Right cardiac atrium (tissue), 5 donors: ENCODE measurements at regions not wholly inside any gene's neighbourhood (a gene's known extent, or its start where the extent isn't known, plus 50 kb on each side); places are given as distances from the start of the nearest gene placed in this dataset.
"Not testable (repeated sequence)": the region's sequence is repeated elsewhere in the genome, so short reads cannot be mapped to it uniquely, and the experiment has no call there.

Source experiments
- ATAC-seq, 2 donors: fragments of 200-7000 bp; cut with Tn5 transposase; one replicate each; pipeline versions ENCODE4 v1.8.0 to v1.9.1; 2020; ENCODE audit warnings: moderate library complexity in 2 of 2, mild to moderate bottlenecking in 1 of 2
- DNase-seq, 3 donors: peaks; one replicate each; pipeline ENCODE4 v3.0.0-alpha.2; 2020
- H3K27ac ChIP-seq: one replicate; pipeline ENCODE4 v1.5.1; 2013; ENCODE audit warnings: mild to moderate bottlenecking, low read length, control low read depth, moderate library complexity
- H3K27me3 ChIP-seq: one replicate; pipeline ENCODE4 v1.6.1; 2013; ENCODE audit not compliant: control insufficient read depth, insufficient read depth
- H3K4me1 ChIP-seq: one replicate; pipeline ENCODE4 v1.6.1; 2013; ENCODE audit warnings: low read length; ENCODE audit not compliant: control insufficient read depth, insufficient read depth
- H3K4me3 ChIP-seq: one replicate; pipeline ENCODE4 v1.5.1; 2013; ENCODE audit warnings: low read length, control low read depth
- H3K9me3 ChIP-seq: one replicate; pipeline ENCODE4 v1.6.1; 2013; ENCODE audit warnings: low read length; ENCODE audit not compliant: control insufficient read depth
- WGBS: extraction: QIAGEN DNeasy Blood & Tissue Kit; methylation state at CpG from one replicate; pipeline ENCODE4 v1.1.7; 2013; 5-methylcytosine and 5-hydroxymethylcytosine counted together
- intact Hi-C, 4 donors: fragments of 100-400 bp; cut with DNase I; formaldehyde crosslinking; loops; one replicate each; pipeline versions ENCODE4 v1.11.0 to v1.14.0; 2022 to 2023
- donor health status: healthy with polysubstance abuse.
- donor health status: DM: no; HTN: yes; CAD: no.
- donor health status: DM: no; HTN: no; CAD: no.
- donor health status: DM: no; HTN: yes; CAD: no; lungs with severe emphysema.
- donor health status: DM: yes; HTN: yes; CAD: no.

DNA sequence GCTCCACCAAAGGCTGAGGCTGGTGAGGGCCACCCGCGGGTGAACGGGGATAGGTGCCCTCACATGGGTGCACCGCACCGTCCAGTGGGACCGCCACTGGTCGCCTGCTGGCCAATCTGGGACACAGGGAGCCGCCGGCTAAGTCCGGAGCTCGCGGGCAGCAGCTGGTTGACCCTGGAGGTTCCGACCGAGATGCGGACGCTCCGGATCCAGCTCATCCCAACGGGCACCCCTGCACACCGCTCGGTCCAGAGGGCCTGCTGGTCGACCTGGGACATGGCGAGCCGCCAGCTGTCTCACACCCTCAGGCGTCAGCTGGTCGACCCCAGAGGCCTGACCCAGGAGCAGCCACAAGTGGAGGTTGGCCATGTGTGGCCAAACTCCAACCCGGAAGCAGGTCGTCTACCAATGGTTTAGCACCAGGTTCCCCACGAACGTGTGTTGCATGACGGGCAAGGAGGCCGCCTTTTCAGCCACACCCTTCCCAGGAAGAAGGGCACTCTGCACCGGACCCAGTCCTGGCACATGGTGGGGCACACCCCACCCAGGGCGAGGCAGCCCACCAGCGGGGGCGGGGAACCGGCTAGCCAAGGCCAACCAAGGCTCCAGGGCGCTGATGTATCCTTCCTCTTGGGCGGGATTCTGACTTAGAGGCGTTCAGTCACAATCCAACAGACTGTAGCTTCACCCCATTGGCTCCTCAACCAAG, 746.0 kb upstream of the DEFB115 start:
- ATAC-seq (no peak), DNase-seq (peak in 1 of 3 donors; percentile 61)
- no peak overlapping the region for H3K27ac ChIP-seq
- no peak overlapping the region for H3K4me3 ChIP-seq
- intact Hi-C loops, result no loop called here
- H3K4me1 ChIP-seq, result no peaks in the 10 kb centered on the region
- H3K27me3 ChIP-seq, result no peaks in the 10 kb centered on the region
- WGBS, result 85% methylated on average over 39 of the region's 39 CpGs
- H3K9me3 ChIP-seq, result no peaks in the 10 kb centered on the region

DNA sequence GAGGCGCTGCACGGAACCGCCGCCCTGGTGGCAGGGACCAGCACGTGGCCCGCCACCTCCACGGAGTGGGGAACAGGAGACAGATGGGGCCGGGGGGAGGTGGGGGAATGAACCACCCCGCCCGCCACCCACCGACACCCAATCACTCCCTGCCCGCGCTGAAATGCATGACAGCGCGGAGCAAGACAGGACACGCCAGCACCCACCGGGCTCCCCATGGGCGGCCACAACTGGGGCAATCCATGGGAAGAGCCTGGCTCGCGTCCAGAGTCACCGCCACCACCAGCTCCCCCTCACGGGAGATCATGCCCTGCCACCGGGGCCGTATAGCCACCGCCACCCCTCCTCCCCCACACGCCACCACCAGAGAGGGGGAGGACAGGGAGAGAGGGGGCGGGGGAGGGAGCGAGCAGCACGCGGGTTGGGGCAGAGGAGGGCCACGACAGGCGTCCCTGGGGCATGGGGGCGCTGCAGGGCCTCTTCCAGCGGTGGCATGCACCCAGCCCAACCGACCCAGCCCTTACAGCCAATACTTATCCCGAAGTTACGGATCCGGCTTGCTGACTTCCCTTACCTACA, 744.3 kb upstream of the DEFB115 start:
- WGBS, result 91% methylated on average over 38 of the region's 38 CpGs
- intact Hi-C loops, result no loop called here
- H3K4me1 ChIP-seq, result no peaks in the 10 kb centered on the region

DNA sequence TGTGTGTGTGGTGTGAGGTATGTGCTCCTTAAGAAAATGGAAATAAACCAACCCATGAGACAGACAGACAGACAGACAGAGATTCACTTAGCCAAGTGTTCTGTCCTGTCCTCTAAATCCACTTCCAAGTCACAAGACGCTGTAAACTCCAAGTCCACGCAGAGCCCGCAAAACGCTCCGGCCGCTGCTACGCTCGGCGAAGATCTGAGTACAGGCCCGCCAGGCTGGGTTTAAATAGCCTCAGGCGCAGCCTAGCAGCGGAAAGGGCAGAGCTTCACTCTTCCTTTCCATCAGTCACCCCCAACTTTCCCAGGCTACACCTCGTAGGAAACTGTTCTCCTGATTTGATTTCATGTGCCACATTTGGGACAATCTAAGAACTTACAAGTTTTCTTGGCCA, 741.5 kb upstream of the DEFB115 start:
- intact Hi-C loops, DNase-seq, H3K9me3 ChIP-seq, H3K27me3 ChIP-seq, H3K4me1 ChIP-seq, H3K27ac ChIP-seq, H3K4me3 ChIP-seq, ATAC-seq: not testable (repeated sequence)
- 93% methylated on average over 13 of the region's 13 CpGs for WGBS

More for the DNA sequence above, 744.3 kb upstream of the DEFB115 start:
- Histone ChIP-seq H3K27ac (no peak overlapping the region), H3K9me3 (no peaks in the 10 kb centered on the region), H3K4me3 (no peak overlapping the region), H3K27me3 (no peaks in the 10 kb centered on the region)
- DNase-seq (peak in 1 of 3 donors; percentile 23), ATAC-seq (peak in 1 of 2 donors; percentile 16)

DNA sequence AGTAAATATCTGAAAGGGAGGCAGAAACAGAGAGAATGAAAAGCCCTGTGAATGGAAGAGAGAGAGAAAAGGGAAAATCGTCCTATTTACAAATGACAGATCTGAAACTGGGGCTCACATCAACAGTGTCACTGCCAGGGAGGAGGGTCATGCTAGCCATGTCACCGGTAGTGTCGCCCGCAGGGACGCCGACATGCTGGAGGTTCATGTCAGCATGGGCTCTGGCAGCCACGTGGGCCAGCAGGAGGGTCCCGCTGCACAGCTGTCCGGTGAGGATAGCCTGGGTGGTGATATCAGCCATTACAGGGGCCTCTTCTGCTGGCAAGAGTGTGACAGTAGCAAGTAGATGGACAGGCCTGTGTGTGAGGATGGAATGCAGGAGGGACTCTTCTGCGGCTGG, 738.6 kb upstream of the DEFB115 start:
- H3K27ac ChIP-seq, intact Hi-C loops, H3K27me3 ChIP-seq, DNase-seq, ATAC-seq, H3K4me3 ChIP-seq, H3K9me3 ChIP-seq, H3K4me1 ChIP-seq: not testable (repeated sequence)
- 86% methylated on average over 10 of the region's 10 CpGs for WGBS

DNA sequence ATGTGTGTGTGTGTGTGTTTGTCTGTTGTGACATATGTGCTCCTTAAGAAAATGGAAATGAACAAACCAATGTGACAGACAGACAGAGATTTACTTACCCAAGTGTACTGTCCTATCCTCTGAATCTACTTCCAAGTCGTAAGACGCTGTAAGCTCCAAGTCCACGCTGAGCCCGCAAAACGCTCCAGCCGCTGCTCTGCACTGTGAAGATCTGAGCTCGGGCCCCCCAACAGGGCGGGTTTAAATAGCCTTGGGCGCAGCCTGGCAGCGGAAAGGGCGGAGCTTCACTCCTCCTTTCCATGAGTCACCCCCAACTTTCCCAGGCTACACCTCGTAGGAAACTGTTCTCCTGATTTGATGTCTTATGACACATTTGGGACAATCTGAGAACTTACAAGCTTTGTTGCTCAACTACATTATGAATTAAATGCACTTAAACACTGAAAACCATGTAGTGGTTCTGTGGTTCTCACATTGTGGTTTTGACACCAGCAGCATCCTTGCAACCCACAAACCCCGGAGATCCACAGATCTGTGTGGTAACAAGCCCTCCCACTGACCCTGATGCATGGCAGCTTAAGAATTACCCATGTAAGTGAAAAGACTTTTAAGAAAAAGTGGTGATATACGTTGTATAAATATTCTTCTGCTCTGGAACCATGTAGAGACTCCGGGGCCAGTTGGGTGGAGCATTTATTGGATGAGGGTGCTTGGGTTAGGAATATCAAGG, 735.6 kb upstream of the DEFB115 start:
- DNase-seq, H3K27me3 ChIP-seq, ATAC-seq, H3K27ac ChIP-seq, H3K9me3 ChIP-seq, H3K4me1 ChIP-seq, H3K4me3 ChIP-seq, intact Hi-C loops: not testable (repeated sequence)
- WGBS, result 85% methylated on average over 15 of the region's 15 CpGs

DNA sequence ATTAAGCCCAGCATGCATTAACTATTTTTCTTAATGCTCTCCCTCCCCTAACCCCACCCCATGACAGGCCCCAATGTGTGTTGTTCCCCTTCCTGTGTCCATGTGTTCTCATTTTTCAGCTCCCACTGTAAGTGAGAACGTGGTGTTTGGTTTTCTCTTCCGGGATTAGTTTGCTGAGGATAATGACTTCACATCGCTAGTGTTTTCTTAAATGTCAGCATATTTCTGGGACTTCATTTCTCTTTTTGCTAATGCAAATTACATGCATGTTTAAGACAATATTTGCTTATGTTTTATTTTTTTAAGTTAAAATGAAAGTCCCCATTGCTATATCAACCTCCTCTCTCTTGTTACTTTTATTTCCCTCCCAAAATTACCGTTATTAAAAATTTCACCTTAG, 733.3 kb upstream of the DEFB115 start:
- ATAC-seq, H3K4me3 ChIP-seq, intact Hi-C loops, H3K27ac ChIP-seq, H3K9me3 ChIP-seq, H3K27me3 ChIP-seq, DNase-seq, H3K4me1 ChIP-seq: not testable (repeated sequence)
- 82% methylated on average over 4 of the region's 4 CpGs for WGBS

DNA sequence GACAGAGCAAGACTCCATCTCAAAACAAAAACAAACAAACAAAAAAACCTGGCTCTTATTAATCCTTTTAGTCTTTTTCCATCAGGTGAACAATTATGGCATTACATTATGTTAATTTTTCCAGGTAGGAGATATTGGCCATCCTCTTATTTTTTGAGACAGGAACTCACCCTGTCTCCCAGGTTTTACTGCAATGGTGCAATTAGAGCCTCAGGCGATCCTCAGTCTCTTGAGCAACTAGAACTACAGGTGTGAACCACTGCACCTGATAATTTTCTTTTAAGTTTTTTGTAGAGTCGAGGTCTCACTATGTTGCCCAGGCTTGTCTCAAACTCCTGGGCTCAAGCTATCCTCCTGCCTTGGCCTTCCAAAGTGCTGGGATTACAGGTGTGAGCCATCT, 732.7 kb upstream of the DEFB115 start:
- H3K27me3 ChIP-seq, H3K4me1 ChIP-seq, intact Hi-C loops, H3K4me3 ChIP-seq, ATAC-seq, DNase-seq, H3K9me3 ChIP-seq, H3K27ac ChIP-seq: not testable (repeated sequence)
- 53% methylated on average over 2 of the region's 2 CpGs for WGBS

- H3K27me3 ChIP-seq, H3K9me3 ChIP-seq, intact Hi-C loops, H3K4me3 ChIP-seq, H3K4me1 ChIP-seq, DNase-seq, ATAC-seq, H3K27ac ChIP-seq: not testable (repeated sequence)
Measured at GRCh38 chr20:30533653-30534052, 723.8 kb upstream of the DEFB115 start.

GRCh38 chr20:30537459-30537858, 720.0 kb upstream of the DEFB115 start:
- H3K4me1 ChIP-seq, H3K9me3 ChIP-seq, H3K27ac ChIP-seq, H3K4me3 ChIP-seq, H3K27me3 ChIP-seq, intact Hi-C loops: not testable (repeated sequence)
- ATAC-seq (peak; percentile 55 to 76), DNase-seq (peak; percentile 39 to 87 (median 79))
- WGBS, result 25% methylated on average over 20 of the region's 20 CpGs

DNA sequence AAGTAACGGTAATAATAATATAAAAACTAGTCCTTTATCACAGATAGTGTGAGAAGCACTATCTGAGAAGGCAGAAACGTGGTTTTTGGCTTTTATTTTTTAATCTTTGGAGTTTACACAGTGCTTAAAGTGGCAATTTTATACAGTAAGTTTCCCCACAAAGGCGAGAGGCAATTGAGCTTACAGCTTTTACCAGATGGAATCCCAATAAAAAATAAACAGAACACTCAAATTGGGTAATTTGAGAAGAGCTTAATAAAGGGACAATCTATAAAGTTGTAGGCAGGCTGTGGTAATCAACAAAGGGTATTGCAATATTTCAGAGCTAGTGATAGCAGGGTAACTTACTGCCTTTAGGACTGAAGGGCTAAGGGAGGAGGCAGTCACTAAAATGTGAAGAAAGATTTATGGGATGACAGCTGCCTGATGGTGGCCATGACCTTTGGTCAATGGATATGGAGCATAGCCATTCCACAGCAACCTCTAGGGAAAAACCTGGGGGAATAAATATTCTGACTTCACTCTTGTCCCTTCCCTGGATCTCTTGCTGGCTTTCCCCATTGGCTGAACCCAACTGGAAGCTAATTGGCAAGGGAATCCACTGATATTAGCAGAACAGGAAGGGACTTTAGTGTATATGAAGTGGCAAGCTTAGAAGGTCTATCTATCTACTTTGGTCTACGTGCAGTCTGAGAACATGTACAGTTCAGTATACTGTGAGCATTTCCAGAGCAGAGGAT, 717.0 kb upstream of the DEFB115 start:
- H3K4me1 ChIP-seq, H3K27ac ChIP-seq, intact Hi-C loops, H3K4me3 ChIP-seq, H3K9me3 ChIP-seq, DNase-seq, ATAC-seq, H3K27me3 ChIP-seq: not testable (repeated sequence)
- 52% methylated on average over 3 of the region's 4 CpGs for WGBS

DNA sequence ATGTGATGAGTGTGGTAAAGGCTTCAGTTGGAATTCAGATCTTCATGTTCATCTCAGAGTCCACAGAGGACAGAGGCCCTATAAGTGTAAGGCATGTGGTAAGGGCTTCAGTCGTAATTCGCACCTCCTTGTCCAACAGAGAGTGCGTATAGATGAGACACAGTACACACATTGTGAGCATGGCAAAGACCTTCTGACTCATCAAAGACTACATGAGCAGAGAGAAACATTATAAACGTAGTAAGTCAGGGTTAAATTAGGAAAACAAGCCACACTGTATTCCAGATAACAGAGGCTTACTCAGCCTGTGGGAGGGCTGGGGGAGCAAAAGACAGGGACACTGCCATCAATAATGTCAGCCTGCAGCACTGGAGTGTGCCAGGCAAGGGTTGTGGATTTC, 706.2 kb upstream of the DEFB115 start:
- H3K9me3 ChIP-seq, ATAC-seq, H3K27me3 ChIP-seq, H3K4me3 ChIP-seq, H3K27ac ChIP-seq, intact Hi-C loops, DNase-seq, H3K4me1 ChIP-seq: not testable (repeated sequence)
- 53% methylated on average over 4 of the region's 4 CpGs for WGBS
